Globus pallidus (tissue), 1 donor: ENCODE measurements at regions not wholly inside any gene's neighbourhood (a gene's known extent, or its start where the extent isn't known, plus 50 kb on each side); places are given as distances from the start of the nearest gene placed in this dataset.

ENCODE experiments used
- DNase-seq: peaks from one replicate; pipeline ENCODE4 v3.0.0-alpha.2; 2015; ENCODE audit warnings: low spot score

DNA sequence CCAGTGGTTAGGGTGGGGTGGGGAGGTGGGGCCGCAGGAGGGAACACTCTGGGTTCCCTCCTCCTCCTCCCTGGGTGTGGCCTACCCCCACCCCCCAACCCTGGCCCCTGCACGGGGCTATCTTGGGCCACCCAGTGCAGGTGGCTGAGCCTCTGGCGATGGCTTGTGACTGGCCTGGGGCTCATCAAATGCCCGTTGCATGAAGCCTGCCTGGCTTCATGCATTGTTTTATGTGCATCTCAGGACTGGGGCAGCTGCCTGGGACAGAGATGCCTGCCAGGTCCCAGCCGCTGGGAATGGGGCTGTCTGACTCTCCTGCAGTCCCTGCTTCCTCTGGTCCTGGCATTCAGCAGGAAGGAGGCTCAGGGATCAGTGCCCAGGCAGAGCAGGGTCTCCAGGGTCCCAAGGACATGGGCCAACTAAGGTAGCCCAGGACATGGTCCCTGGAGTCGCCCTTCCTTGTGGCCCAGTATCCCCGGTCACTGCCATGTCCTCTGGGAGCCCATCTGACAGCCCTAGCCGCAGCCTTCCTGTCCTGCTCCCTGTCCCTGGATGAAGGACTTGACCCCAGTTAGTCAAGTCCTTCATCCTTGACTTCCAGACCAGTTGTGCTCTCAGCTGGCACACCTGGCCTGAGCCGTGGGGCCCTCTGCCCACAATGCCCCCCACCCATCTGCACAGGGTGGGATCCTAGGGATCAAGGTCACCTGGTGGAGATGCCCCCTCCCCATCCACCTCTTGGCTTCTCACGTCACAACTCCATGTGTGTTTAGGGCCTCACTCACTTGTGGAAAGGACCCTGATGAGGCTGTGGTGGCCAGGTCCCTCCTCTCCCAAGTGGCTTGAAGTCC, 112.1 kb upstream of the FGF3 start:
- no peak for DNase-seq

- no peak for DNase-seq
Measured at GRCh38 chr11:69931994-69932910, 113.0 kb upstream of the FGF3 start.

GRCh38 chr11:69934861-69935494, 115.8 kb upstream of the FGF3 start:
- DNase-seq = no peak

DNA sequence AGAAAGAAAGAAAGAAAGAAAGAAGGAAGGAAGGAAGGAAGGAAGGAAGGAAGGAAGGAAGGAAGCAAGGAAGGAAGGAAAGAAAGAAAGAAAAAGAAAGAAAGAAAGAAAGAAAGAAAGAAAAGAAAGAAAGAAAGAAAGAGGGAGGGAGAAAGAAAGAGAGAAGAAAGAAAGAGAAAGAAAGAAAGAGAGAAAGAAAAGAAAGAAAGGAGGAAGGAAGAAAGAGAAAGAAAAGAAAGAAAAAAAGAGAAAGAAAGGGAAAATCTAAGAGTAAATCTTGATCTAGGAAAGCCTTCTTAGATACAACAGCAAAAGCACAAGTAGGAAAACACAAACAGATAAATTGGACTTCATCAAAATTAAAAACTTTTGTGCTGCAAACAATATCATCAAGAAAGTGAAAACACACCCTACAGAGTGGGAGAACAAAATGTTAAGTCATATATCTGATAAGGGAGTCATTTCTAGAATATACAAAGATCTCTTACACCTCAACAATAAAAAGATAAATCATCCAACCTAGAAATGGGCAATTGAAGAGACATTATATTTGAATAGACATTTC, 116.8 kb upstream of the FGF3 start:
- no peak for DNase-seq

GRCh38 chr11:69936771-69937170, 117.6 kb upstream of the FGF3 start:
- no peak for DNase-seq

DNA sequence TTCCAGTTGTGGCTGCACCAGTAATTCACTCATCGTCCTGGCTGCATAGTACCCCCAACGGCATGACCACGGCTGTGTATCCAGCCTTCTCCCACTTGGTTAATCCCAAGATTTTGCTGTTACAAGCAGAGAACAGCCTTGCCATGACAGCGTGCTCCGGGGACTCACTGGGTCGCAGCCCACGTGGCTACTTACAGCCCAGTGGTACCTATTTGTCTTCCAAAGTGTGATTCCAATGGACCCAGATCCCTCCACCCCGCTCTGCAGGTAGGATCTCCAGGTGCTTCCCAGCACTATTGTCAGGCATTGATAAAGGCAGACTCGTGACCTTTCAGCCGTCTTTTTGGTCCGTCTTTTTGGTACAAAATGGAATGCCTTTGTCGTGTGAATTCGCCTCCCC, 119.0 kb upstream of the FGF3 start:
- no peak for DNase-seq

DNA sequence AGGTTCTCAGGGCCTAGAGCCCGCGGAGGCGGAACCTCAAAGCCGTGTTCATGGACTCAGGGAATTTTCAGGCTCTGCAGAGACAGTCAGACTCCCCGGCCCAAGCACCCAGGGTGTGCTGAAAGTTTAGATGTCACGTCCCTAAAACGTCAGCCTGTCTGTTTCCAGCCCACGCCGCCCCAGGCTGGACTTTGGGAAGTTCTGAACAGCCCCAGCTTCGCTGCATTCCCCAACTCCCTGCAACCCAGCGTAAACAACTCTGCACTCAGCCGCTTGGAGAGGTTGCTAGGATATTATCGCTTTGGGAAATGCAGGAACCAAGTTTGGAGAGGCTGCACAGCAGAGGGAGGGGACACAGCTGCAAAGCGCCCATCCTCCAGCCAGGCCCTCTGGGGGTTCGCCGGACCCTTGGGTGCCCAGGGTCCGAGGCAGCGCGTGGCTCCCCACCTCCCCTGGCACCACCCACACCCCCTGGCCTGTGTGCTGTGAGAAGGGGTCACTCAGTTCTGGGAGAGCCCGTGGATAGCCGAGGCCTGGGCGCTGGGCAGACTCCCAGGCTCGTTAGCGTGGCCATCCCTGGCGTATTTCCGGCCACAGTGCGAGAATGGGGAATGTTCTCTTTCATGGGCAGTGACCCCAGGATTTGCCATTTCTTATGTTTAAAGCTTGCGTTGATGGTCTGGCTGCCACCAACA, 120.5 kb upstream of the FGF3 start:
- no peak for DNase-seq

DNA sequence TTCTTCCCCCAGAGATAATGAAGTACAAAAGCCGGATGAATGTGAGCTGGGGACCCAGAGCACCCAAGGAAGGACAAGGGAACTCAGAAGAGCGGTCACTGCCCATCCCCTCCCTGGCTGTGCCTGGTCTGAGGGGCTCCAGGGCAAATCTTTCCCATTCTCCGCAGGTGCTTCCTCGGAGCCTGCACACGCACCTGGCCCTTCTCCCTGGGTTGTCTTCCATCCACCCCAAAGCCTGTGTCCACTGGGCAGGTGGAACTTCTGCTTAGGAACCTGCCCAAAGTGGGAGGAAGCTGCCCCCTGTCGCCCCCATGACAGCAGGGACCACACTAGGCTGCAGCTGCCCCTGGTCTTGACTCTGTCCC, 121.0 kb upstream of the FGF3 start:
- DNase-seq = no peak

DNA sequence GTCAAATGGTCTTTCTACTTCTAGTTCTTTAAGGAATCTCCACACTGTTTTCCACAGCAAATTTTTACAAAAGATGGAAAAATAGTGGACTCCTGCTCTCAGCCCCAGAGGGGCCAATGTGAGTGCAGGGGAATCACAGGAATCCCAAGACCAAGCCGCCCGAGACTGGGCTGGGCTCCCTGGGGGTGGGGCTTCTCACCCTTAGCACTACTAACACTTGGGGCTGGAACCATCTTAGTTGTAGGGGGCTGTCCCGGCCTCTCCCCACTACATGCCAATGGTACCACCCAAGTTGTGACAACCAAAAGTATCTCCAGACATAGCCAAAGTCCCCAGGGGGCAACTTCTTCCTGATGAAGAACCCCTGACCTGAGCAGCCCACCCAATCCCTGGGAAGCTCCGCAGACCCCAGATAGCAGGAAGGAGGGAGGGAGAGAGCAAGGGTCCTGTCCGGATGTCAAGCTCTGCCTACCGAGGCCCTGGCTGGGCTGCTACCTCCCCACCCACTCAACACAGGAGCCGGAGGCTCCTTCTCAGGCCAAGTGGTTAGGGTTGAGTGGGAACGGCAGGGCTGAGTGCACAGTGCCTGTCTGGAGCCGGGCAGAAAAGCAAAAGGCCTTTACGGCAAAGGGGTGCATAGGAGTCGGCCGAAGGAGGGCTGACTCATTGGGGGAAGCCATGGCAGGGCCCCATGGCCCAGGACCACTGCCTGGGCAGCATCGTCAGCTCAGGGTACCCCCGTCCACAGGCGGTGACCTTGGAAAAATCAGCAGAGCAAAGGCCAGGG, 122.5 kb upstream of the FGF3 start:
- no peak for DNase-seq

DNA sequence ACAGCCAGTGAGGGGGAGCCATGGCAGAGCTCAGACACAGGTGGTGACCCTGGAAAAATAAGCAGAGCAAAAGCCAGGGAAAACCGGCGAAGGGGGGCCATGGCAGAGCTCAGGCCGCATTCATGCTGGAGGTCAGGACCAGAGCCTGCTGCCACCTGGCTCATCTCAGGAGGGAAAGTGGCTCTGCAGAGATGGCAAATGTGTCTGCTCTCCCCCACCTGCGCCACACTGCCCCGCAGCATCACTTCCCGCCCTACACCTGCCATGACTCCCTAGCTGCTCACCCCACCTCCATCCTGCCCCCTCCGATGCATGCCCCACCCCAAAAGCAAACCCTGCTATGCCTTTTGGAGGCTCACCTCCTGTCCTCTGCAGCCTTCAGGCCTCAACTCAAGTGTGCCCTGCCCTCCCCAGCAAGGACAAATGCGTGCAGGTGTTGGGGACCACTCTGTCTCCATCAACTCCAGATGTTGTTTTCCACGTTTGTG, 123.2 kb upstream of the FGF3 start:
- no peak for DNase-seq

DNA sequence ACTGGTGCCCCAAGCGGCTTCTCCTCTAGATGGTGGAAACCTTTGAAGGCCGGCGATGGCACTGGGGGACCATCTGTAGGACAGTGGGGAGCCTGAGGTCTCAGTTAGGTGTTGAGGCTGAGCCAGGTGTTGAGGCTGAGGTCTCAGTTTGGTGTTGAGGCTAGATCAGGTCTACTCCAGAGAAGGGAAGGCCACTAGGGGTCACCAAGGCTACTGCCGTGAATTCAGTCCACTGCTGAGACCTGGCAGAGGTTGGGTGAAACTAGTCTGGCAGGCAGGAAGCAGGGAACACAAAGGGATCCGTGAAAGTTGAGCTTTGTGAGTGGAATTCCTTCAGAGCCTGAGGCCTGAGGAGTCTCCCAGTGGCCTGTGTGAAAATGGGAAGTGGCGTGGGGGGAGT, 123.8 kb upstream of the FGF3 start:
- DNase-seq = no peak

DNA sequence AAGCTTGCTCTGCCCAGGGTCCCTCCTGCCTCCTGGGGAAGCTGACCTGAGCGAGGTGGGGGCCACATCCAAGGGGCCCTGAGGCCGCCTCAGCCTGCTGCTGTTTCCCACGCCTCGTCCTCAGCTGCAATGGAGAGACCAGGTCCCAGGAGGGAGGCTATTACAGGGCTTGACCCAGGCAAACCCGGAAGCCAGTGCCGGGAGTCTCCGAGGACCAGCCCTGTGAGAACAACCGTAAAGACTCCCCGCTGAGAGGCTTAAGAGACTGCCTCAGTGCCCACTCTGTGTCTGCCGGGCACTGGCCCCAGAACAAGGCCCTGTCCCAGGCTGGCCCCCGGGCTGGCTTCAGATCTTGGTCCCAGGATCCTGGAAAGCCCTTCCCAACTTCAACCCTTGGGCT, 124.3 kb upstream of the FGF3 start:
- no peak for DNase-seq

- no peak for DNase-seq
Measured at GRCh38 chr11:69944146-69944795, 125.1 kb upstream of the FGF3 start.

DNA sequence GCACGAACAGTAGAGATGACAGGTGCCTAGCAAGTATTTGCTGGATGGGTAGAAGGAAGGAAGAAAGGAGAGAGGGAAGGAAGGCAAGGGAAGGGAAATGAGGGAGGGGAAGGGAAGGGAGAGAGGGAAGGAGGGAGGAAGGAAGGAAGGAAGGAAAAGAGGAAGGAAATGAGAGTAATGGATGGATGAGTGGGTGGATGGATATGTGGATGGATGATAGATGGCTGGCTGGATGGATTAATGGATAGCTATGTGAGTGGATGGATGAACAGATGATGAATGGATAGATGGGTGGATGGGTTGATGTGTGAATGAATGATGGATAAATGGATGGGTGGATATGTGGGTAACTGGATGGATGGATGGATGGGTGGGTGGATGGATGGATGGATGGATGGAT, 125.9 kb upstream of the FGF3 start:
- no peak for DNase-seq

GRCh38 chr11:69947059-69947792, 128.0 kb upstream of the FGF3 start:
- no peak for DNase-seq

DNA sequence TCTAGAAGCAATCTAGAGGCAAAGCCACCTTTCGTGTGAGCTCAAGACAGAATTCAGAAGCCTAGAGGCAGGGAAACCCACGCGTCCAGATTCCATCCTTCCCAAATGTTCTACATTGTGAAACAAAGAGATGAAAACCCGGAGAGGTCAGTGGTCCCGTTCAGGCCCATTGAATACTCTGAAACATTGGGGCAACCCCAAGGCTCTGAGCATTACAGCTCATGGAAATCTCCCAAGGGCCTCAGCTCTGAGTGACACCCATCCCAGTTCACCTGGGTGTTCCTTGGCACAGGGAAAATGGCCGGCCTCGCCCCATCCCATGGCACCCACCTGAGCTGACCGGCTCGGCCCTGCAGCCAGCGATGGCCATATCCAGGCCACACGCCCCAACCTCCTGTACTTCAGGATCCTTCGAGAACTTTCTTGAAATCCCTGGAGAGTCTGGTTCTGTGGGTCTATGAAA, 128.6 kb upstream of the FGF3 start:
- no peak for DNase-seq

DNA sequence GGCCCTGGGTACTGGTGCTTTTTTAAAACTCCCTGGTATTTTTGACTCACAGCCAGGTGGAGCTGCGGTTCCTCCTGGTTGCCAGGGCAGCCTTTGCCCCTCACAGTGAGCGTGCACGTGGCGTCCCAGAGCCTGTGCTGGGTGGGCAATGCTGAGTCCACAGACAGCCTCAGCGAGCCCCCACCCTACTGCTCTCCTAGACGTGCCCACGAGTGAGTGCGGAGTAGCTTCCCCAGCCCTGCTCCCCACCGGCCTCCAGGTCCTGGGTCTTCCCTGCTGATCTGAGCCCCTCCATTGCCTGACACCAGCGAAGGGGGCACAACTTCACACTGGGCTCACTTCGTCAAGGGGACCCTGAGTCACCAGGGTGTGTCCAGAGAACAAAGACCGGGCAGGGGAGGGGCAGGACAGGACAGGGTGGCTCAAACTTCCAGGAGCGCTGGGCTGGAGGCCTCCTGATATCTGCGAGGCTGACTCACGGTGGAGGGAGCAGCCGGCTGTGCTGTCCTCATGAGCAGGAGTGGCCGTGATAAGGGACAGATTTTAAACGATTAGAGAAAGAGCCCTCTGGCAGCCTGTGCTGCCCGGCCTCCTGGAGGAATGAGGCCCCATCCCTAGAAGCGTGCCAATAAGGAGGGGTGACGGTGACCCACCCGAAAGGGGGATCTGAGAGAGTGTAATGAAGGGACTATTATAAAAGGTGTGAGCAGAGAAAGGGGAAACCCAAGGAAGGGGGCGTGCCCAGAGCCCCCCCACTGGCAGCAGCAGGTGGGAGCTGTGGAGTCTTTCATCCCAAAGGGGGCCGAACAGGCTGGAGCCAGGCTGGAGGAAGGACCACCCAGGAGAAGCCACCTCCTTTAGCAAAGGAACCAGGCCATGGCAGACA, 129.3 kb upstream of the FGF3 start:
- DNase-seq = no peak

DNA sequence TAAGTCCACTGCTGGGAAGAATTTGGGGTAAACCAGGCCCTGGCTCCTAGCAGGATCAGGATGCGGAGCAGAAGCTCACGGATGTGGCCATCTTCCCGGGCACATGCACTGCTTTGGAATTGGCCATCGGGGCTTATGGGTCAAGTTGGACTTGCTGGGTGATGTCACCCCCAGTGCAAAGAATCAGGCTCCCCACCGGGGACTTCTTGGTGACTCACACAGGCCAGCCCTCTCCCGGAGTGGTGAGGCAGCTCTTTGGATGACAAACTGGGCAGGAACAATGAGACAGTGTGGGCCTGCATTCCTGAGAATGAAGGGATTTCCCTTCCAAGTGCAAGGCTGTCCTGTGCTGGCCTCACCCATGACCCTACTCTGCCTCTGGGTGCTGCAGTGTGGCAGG, 128.8 kb upstream of the ANO1 start:
- no peak for DNase-seq
